ENCODE measurements at regions not wholly inside any gene's neighbourhood (a gene's known extent, or its start where the extent isn't known, plus 50 kb on each side); places are given as distances from the start of the nearest gene placed in this dataset.

DNA sequence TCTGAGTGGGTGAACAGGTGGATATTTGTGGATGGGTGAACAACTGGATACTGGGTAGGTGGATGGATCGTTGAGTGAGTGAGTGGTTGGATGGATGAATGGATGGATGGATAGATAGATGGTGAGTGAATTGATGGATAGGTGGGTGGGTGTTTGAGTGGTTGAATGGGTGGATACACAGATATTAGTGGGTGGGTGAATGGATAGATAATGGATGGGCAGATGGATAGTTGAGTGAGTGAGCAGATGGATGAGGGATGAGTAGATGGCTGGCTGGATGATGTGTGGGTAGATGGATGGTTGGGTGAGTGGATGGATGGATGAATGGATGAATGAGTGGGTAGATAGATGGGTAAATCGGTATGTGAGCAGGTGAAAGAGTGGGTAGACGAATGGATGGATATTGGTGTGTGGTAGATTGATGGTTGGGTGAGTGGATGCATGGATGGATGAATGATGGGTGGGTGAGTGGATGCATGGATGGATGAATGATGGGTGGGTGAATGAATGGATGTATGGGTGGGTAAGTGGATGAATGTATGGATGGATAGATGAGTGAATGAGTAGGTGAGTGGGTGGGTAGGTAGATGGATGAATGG, 406.7 kb downstream of the MN1 start:
- TF ChIP-seq GATA3 (IDR thresholded peaks at IDR 0.05; ENCODE audit: low read depth, low read length) (no peak), GATA2 (IDR thresholded peaks at IDR 0.05; ENCODE audit: low read depth, low read length) (no peak)
